NB4 (cell line): ENCODE measurements at regions not wholly inside any gene's neighbourhood (a gene's known extent, or its start where the extent isn't known, plus 50 kb on each side); places are given as distances from the start of the nearest gene placed in this dataset.

Experiments used
- MYC ChIP-seq: IDR thresholded peaks from 2 replicates; pipeline ENCODE4 v1.6.1; 2011; ENCODE audit warnings: low read depth, low read length
- POLR2A ChIP-seq: IDR thresholded peaks from 2 replicates; pipeline ENCODE4 v1.6.1; 2011; ENCODE audit warnings: mild to moderate bottlenecking; ENCODE audit not compliant: insufficient read length; ENCODE audit errors: extremely low read depth
- TF ChIP-seq, protein P1 (sequence below): IDR thresholded peaks from one replicate; pipeline ENCODE4 v1.5.1; 2012; ENCODE audit warnings: low read depth, low read length
- TF ChIP-seq, protein P2 (sequence below): IDR thresholded peaks from 2 replicates; pipeline ENCODE4 v1.6.1; 2011; ENCODE audit warnings: low read depth, low read length

DNA sequence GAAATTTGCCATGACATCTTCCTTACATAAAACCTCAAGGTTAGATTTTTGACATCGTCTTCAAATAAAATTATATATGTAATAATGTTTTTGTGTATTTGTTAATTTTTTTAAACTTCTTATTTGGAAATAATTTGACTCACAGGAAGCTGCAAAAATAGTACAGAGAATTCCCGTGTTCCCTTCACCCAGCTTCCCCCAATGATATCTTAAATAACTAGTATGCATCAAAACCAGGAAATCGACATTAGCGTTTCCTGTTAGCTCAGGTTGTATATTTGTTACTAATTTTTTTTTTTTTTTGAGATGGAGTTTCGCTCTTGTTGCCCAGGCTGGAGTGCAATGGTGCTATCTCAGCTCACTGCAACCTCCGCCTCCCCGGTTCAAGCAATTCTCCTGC lies 86.3 kb upstream of the SPRY4 start:
- TF ChIP-seq, protein P1, sequence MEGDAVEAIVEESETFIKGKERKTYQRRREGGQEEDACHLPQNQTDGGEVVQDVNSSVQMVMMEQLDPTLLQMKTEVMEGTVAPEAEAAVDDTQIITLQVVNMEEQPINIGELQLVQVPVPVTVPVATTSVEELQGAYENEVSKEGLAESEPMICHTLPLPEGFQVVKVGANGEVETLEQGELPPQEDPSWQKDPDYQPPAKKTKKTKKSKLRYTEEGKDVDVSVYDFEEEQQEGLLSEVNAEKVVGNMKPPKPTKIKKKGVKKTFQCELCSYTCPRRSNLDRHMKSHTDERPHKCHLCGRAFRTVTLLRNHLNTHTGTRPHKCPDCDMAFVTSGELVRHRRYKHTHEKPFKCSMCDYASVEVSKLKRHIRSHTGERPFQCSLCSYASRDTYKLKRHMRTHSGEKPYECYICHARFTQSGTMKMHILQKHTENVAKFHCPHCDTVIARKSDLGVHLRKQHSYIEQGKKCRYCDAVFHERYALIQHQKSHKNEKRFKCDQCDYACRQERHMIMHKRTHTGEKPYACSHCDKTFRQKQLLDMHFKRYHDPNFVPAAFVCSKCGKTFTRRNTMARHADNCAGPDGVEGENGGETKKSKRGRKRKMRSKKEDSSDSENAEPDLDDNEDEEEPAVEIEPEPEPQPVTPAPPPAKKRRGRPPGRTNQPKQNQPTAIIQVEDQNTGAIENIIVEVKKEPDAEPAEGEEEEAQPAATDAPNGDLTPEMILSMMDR = no peak
- TF ChIP-seq POLR2A (no peak), MYC (no peak)
- TF ChIP-seq, protein P2, sequence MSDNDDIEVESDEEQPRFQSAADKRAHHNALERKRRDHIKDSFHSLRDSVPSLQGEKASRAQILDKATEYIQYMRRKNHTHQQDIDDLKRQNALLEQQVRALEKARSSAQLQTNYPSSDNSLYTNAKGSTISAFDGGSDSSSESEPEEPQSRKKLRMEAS = no peak
